HCT116 (cell line): ENCODE measurements at regions not wholly inside any gene's neighbourhood (a gene's known extent, or its start where the extent isn't known, plus 50 kb on each side); places are given as distances from the start of the nearest gene placed in this dataset.
"Not testable (repeated sequence)": the region's sequence is repeated elsewhere in the genome, so short reads cannot be mapped to it uniquely, and the experiment has no call there.

Experiments
- CBX3 ChIP-seq: IDR thresholded peaks from 2 replicates; pipeline ENCODE4 v1.6.1; 2012; ENCODE audit warnings: low read depth
- CEBPB ChIP-seq: IDR thresholded peaks from 2 replicates; pipeline ENCODE4 v1.6.1; 2012; ENCODE audit warnings: low read depth
- CTCF ChIP-seq, 3 experiments: fragments of 200-600 bp in 1 of 3; sonication (generic) in 1 of 3; IDR thresholded peaks in 2 of 3; conservative IDR thresholded peaks in 1 of 3; 2 replicates each; pipeline ENCODE4 v1.5.1; 2012 to 2017; ENCODE audit warnings: low read depth in 2 of 3, low read length in 2 of 3, antibody characterized with exemption in 1 of 3, borderline replicate concordance in 1 of 3, control low read depth in 1 of 3, mild to moderate bottlenecking in 1 of 3, mixed read lengths in 1 of 3, mixed run types in 1 of 3, moderate library complexity in 1 of 3; ENCODE audit not compliant: insufficient read depth in 1 of 3
- EZH2 ChIP-seq: fragments of 200-600 bp; sonication (generic); IDR thresholded peaks from 2 replicates; pipeline ENCODE4 v1.6.1; 2017; ENCODE audit warnings: antibody characterized with exemption, mixed run types
- EZH2phosphoT487 ChIP-seq: fragments of 200-600 bp; IDR thresholded peaks from 2 replicates; pipeline ENCODE4 v1.6.1; 2018; ENCODE audit warnings: antibody characterized with exemption, borderline replicate concordance
- POLR2A ChIP-seq: IDR thresholded peaks from 2 replicates; pipeline ENCODE4 v1.7.0; 2011; ENCODE audit warnings: borderline replicate concordance; ENCODE audit not compliant: insufficient read depth, insufficient read length; ENCODE audit errors: extremely low read depth
- POLR2AphosphoS5 ChIP-seq: IDR thresholded peaks from 2 replicates; pipeline ENCODE4 v1.6.1; 2011; ENCODE audit warnings: mild to moderate bottlenecking, low read depth, low read length, moderate library complexity
- RAD21 ChIP-seq: IDR thresholded peaks from 2 replicates; pipeline ENCODE4 v1.6.1; 2012; ENCODE audit warnings: low read depth, mild to moderate bottlenecking
- TF ChIP-seq, protein P1 (sequence below): IDR thresholded peaks from 2 replicates; pipeline ENCODE4 v1.6.1; 2011; ENCODE audit warnings: mild to moderate bottlenecking, low read length, moderate library complexity; ENCODE audit not compliant: insufficient replicate concordance; ENCODE audit errors: extremely low read depth
- TF ChIP-seq, protein P2 (sequence below): IDR thresholded peaks from 2 replicates; pipeline ENCODE4 v1.6.1; 2012; ENCODE audit warnings: low read depth

DNA sequence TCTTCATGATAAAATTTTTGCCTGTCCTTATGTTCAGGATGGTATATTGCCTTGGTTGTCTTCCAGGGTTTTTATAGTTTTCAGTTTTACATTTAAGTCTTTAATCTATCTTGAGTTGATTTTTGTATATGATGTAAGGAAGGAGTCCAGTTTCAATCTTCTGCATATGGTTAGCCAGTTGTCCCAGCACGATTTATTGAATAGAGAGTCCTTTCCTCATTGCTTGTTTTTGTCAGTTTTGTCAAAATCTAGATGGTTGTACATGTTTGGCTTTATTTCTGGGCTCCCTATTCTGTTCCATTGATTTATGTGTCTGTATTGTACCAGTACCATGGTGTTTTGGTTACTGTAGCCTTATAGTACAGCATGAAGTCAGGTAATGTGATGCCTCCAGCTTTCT, 91.6 kb upstream of the FAM98A start:
- TF ChIP-seq EZH2phosphoT487; EZH2; CTCF (IDR thresholded peaks at IDR 0.05 in 2 of 3, conservative IDR thresholded peaks at IDR 0.05 in 1 of 3; ENCODE audit: borderline replicate concordance in 1 of 3, insufficient read depth in 1 of 3, low read depth in 2 of 3, low read length in 2 of 3); CEBPB; RAD21; POLR2A; POLR2AphosphoS5; CBX3: not testable (repeated sequence)
- TF ChIP-seq, protein P1, sequence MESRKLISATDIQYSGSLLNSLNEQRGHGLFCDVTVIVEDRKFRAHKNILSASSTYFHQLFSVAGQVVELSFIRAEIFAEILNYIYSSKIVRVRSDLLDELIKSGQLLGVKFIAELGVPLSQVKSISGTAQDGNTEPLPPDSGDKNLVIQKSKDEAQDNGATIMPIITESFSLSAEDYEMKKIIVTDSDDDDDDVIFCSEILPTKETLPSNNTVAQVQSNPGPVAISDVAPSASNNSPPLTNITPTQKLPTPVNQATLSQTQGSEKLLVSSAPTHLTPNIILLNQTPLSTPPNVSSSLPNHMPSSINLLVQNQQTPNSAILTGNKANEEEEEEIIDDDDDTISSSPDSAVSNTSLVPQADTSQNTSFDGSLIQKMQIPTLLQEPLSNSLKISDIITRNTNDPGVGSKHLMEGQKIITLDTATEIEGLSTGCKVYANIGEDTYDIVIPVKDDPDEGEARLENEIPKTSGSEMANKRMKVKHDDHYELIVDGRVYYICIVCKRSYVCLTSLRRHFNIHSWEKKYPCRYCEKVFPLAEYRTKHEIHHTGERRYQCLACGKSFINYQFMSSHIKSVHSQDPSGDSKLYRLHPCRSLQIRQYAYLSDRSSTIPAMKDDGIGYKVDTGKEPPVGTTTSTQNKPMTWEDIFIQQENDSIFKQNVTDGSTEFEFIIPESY: not testable (repeated sequence)
- TF ChIP-seq, protein P2, sequence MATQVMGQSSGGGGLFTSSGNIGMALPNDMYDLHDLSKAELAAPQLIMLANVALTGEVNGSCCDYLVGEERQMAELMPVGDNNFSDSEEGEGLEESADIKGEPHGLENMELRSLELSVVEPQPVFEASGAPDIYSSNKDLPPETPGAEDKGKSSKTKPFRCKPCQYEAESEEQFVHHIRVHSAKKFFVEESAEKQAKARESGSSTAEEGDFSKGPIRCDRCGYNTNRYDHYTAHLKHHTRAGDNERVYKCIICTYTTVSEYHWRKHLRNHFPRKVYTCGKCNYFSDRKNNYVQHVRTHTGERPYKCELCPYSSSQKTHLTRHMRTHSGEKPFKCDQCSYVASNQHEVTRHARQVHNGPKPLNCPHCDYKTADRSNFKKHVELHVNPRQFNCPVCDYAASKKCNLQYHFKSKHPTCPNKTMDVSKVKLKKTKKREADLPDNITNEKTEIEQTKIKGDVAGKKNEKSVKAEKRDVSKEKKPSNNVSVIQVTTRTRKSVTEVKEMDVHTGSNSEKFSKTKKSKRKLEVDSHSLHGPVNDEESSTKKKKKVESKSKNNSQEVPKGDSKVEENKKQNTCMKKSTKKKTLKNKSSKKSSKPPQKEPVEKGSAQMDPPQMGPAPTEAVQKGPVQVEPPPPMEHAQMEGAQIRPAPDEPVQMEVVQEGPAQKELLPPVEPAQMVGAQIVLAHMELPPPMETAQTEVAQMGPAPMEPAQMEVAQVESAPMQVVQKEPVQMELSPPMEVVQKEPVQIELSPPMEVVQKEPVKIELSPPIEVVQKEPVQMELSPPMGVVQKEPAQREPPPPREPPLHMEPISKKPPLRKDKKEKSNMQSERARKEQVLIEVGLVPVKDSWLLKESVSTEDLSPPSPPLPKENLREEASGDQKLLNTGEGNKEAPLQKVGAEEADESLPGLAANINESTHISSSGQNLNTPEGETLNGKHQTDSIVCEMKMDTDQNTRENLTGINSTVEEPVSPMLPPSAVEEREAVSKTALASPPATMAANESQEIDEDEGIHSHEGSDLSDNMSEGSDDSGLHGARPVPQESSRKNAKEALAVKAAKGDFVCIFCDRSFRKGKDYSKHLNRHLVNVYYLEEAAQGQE: not testable (repeated sequence)
